ENCODE measurements at regions not wholly inside any gene's neighbourhood (a gene's known extent, or its start where the extent isn't known, plus 50 kb on each side); places are given as distances from the start of the nearest gene placed in this dataset.

DNA sequence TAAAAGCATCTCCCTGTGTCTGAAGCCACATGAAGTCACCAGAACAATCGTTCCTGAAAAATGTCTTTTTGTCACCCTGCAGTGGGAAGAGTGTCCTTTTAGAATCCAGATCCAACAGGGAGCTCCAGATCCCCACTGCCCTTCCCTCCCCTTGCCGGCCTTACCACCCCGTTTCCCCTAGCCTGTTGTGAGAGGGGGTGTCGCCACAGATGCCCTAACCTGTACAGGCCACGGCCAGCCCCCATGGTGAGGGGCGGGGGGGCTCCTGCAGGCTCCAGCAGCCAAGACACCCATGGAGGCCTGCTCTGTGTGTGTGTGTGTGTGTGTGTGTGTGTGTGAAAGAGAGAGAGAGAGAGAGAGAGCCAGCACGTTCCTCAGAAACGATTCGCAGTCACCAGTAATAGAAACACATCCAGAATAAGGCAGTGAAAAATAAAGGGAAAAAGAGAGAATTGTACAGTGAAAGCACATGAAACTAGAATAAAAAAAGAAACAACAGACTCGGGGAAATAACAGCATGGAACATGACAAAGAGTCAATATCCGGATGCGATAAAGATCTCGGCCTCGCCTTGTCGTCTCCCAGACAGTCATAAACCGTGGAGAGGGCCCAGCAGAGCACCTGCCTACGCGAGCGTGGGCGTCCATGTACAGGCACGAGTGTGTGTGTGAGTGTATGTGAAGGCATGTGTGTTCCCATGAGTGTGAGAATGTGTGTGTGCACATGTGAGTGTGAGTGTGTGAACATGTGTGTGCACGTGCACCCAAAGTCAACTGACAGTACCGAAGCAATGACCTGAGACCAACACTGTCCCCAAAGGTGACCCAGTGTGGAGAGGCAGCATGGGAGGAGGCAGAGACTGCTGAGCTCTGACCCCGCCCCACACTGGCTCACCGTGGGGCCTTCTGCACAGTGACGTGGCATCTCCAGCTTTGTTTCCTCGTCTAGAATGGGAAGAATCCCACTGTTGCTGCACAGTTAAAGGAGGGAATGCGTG is 303.8 kb downstream of the NPHP4 start:
- no TSS peak for BruUV-seq (replicated peaks)
- Histone ChIP-seq H3K4me2 (ENCODE audit: low read length) (no peak overlapping the region), H3K79me2 (ENCODE audit: insufficient read depth, low read length) (no peaks in the 10 kb centered on the region), H4K20me1 (ENCODE audit: insufficient read depth) (no peaks in the 10 kb centered on the region), H3K27ac (ENCODE audit: low read depth, low read length) (no peak overlapping the region), H3K27me3 (ENCODE audit: insufficient read depth, low read length) (peaks cover 9% of the 10 kb centered on the region; the same call in 1 of the 2 replicates), H2AFZ (ENCODE audit: low read depth, low read length, poor library complexity, severe bottlenecking) (no peak overlapping the region), H3K4me1 (ENCODE audit: control insufficient read depth in 1 of 2, insufficient read depth in 2 of 2, low read length in 2 of 2) (no peaks in the 10 kb centered on the region), H3K9me3 (ENCODE audit: control insufficient read depth in 1 of 2, insufficient read depth in 1 of 2, low read depth in 1 of 2, low read length in 2 of 2) (no peaks in the 10 kb centered on the region), H3K9me2 (ENCODE audit: insufficient read depth) (no peaks in the 10 kb centered on the region), H3K4me3 (replicated peaks in 1 of 2; ENCODE audit: low read depth in 1 of 2, low read length in 2 of 2) (no peak overlapping the region), H3K9ac (ENCODE audit: low read length) (no peak overlapping the region), H3K36me3 (ENCODE audit: control insufficient read depth in 1 of 2, insufficient read depth in 2 of 2, low read length in 2 of 2) (no peaks in the 10 kb centered on the region)
- POLR2A ChIA-PET: no interaction called here
- ATAC-seq: no peak
- no peak for DNase-seq (ENCODE audit: low read depth, low spot score)
- CTCF ChIA-PET: no interaction called here
- TF ChIP-seq SP1 (IDR thresholded peaks at IDR 0.05; ENCODE audit: low read depth) (no peak), EZH2 (IDR thresholded peaks at IDR 0.05) (no peak), YY1 (IDR thresholded peaks at IDR 0.05; ENCODE audit: extremely low read depth, insufficient replicate concordance, low read depth, low read length) (no peak), FOSL1 (IDR thresholded peaks at IDR 0.05; ENCODE audit: low read depth) (no peak), RAD21 (IDR thresholded peaks at IDR 0.05; ENCODE audit: low read depth) (no peak), POLR2A (IDR thresholded peaks at IDR 0.05; ENCODE audit: borderline replicate concordance, extremely low read depth, insufficient read depth, insufficient read length) (no peak), SIN3A (IDR thresholded peaks at IDR 0.05; ENCODE audit: low read depth) (no peak), ELF1 (IDR thresholded peaks at IDR 0.05; ENCODE audit: borderline replicate concordance, low read depth) (no peak), ZNF274 (IDR thresholded peaks at IDR 0.05; ENCODE audit: low read depth, low read length) (no peak), EZH2phosphoT487 (IDR thresholded peaks at IDR 0.05; ENCODE audit: borderline replicate concordance) (no peak), CEBPB (IDR thresholded peaks at IDR 0.05; ENCODE audit: low read depth) (no peak), TCF7L2 (IDR thresholded peaks at IDR 0.05; ENCODE audit: borderline replicate concordance, extremely low read depth, insufficient read depth, insufficient read length) (no peak), JUND (IDR thresholded peaks at IDR 0.05) (no peak), CBX3 (IDR thresholded peaks at IDR 0.05; ENCODE audit: low read depth) (no peak)
- TF ChIP-seq, protein P1, sequence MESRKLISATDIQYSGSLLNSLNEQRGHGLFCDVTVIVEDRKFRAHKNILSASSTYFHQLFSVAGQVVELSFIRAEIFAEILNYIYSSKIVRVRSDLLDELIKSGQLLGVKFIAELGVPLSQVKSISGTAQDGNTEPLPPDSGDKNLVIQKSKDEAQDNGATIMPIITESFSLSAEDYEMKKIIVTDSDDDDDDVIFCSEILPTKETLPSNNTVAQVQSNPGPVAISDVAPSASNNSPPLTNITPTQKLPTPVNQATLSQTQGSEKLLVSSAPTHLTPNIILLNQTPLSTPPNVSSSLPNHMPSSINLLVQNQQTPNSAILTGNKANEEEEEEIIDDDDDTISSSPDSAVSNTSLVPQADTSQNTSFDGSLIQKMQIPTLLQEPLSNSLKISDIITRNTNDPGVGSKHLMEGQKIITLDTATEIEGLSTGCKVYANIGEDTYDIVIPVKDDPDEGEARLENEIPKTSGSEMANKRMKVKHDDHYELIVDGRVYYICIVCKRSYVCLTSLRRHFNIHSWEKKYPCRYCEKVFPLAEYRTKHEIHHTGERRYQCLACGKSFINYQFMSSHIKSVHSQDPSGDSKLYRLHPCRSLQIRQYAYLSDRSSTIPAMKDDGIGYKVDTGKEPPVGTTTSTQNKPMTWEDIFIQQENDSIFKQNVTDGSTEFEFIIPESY (IDR thresholded peaks at IDR 0.05; ENCODE audit: extremely low read depth, insufficient replicate concordance, low read length): no peak
- TF ChIP-seq, protein P2, sequence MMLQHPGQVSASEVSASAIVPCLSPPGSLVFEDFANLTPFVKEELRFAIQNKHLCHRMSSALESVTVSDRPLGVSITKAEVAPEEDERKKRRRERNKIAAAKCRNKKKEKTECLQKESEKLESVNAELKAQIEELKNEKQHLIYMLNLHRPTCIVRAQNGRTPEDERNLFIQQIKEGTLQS (IDR thresholded peaks at IDR 0.05): no peak
- TF ChIP-seq, protein P3, sequence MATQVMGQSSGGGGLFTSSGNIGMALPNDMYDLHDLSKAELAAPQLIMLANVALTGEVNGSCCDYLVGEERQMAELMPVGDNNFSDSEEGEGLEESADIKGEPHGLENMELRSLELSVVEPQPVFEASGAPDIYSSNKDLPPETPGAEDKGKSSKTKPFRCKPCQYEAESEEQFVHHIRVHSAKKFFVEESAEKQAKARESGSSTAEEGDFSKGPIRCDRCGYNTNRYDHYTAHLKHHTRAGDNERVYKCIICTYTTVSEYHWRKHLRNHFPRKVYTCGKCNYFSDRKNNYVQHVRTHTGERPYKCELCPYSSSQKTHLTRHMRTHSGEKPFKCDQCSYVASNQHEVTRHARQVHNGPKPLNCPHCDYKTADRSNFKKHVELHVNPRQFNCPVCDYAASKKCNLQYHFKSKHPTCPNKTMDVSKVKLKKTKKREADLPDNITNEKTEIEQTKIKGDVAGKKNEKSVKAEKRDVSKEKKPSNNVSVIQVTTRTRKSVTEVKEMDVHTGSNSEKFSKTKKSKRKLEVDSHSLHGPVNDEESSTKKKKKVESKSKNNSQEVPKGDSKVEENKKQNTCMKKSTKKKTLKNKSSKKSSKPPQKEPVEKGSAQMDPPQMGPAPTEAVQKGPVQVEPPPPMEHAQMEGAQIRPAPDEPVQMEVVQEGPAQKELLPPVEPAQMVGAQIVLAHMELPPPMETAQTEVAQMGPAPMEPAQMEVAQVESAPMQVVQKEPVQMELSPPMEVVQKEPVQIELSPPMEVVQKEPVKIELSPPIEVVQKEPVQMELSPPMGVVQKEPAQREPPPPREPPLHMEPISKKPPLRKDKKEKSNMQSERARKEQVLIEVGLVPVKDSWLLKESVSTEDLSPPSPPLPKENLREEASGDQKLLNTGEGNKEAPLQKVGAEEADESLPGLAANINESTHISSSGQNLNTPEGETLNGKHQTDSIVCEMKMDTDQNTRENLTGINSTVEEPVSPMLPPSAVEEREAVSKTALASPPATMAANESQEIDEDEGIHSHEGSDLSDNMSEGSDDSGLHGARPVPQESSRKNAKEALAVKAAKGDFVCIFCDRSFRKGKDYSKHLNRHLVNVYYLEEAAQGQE (IDR thresholded peaks at IDR 0.05; ENCODE audit: low read depth): no peak
- TF ChIP-seq, protein P4, sequence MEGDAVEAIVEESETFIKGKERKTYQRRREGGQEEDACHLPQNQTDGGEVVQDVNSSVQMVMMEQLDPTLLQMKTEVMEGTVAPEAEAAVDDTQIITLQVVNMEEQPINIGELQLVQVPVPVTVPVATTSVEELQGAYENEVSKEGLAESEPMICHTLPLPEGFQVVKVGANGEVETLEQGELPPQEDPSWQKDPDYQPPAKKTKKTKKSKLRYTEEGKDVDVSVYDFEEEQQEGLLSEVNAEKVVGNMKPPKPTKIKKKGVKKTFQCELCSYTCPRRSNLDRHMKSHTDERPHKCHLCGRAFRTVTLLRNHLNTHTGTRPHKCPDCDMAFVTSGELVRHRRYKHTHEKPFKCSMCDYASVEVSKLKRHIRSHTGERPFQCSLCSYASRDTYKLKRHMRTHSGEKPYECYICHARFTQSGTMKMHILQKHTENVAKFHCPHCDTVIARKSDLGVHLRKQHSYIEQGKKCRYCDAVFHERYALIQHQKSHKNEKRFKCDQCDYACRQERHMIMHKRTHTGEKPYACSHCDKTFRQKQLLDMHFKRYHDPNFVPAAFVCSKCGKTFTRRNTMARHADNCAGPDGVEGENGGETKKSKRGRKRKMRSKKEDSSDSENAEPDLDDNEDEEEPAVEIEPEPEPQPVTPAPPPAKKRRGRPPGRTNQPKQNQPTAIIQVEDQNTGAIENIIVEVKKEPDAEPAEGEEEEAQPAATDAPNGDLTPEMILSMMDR (IDR thresholded peaks at IDR 0.05 in 2 of 3, conservative IDR thresholded peaks at IDR 0.05 in 1 of 3; ENCODE audit: borderline replicate concordance in 1 of 3, insufficient read depth in 1 of 3, low read depth in 2 of 3, low read length in 2 of 3): no peak
- RAD21 ChIA-PET (ENCODE audit: low non-redundant PET in 1 of 2, low total read pairs in 2 of 2, uncharacterized antibody in 2 of 2, unreplicated experiment in 2 of 2): no interaction called here
- intact Hi-C loops (cut with micrococcal nuclease): no loop called here

Data from HCT116 (cell line).